ENCODE measurements at regions not wholly inside any gene's neighbourhood (a gene's known extent, or its start where the extent isn't known, plus 50 kb on each side); places are given as distances from the start of the nearest gene placed in this dataset.

DNA sequence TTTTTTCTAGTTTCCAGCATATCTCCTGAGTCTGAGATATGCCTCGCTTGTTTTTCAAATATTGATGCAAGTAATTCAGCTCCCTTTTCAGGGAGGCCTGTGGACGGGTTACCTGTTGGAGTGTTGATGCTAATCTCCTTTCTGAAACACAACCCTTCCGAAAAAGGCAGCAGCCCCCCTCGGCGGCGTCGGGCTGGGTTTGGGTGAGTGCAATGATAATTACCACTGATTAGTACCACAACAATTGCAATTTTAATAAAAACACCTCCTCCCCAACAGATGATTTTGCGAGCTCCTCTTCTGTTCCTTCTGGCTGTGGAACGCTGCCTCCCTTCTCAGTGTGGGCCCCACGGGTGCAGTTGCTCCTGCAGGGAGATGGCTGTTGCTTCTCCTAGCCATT, 66.3 kb downstream of the PTGR3 start:
- Mint-ChIP-seq H3K27ac (ENCODE audit: unreplicated experiment) (no peak overlapping the region), H3K4me1 (ENCODE audit: low read depth, unreplicated experiment) (no peaks in the 10 kb centered on the region), H3K4me3 (ENCODE audit: low read depth, unreplicated experiment) (no peak overlapping the region), H3K9me3 (ENCODE audit: low read depth, unreplicated experiment) (peaks cover 3% of the 10 kb centered on the region), H3K27me3 (ENCODE audit: unreplicated experiment) (peaks cover 25% of the 10 kb centered on the region), H3K36me3 (ENCODE audit: insufficient read depth, unreplicated experiment) (no peaks in the 10 kb centered on the region)
- DNase-seq, result no peak
- BruUV-seq (replicated peaks), result no TSS peak
- no peak for TF ChIP-seq CTCF (IDR thresholded peaks at IDR 0.05; ENCODE audit: unreplicated experiment)
- intact Hi-C loops (cut with micrococcal nuclease; ENCODE audit: unreplicated experiment), result no loop called here
- CTCF ChIA-PET, result no interaction called here

- TF ChIP-seq CTCF (IDR thresholded peaks at IDR 0.05; ENCODE audit: unreplicated experiment), result no peak
- Mint-ChIP-seq H3K27ac (ENCODE audit: unreplicated experiment) (no peak overlapping the region), H3K36me3 (ENCODE audit: insufficient read depth, unreplicated experiment) (no peaks in the 10 kb centered on the region), H3K4me3 (ENCODE audit: low read depth, unreplicated experiment) (no peak overlapping the region), H3K9me3 (ENCODE audit: low read depth, unreplicated experiment) (no peaks in the 10 kb centered on the region), H3K27me3 (ENCODE audit: unreplicated experiment) (peaks cover 25% of the 10 kb centered on the region), H3K4me1 (ENCODE audit: low read depth, unreplicated experiment) (no peaks in the 10 kb centered on the region)
- intact Hi-C loops (cut with micrococcal nuclease; ENCODE audit: unreplicated experiment), result no loop called here
- no TSS peak for BruUV-seq (replicated peaks)
- DNase-seq, result no peak
- CTCF ChIA-PET, result no interaction called here
Measured at GRCh38 chr18:75141734-75142133, 67.2 kb downstream of the PTGR3 start.

DNA sequence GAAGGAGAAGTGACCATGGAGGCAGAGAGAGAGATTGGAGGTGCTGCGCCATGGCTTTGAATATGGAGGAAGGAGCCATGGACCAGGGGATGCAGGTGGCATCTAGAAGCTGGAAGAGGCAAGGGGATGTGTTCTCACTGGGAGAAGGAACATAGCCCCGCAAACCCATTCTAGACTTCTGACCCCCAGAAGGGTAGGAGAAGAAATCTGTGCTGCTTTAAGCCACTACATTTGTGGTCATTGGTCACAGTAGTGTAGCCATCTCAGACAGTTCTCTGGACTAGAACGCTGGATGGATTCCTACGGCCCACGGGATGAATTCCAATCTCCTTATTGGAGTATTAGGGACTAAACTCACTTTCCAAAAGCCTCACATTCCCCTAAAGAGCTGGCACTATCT, 67.8 kb downstream of the PTGR3 start:
- Mint-ChIP-seq H3K27me3 (ENCODE audit: unreplicated experiment) (peaks cover 25% of the 10 kb centered on the region), H3K36me3 (ENCODE audit: insufficient read depth, unreplicated experiment) (no peaks in the 10 kb centered on the region), H3K27ac (ENCODE audit: unreplicated experiment) (no peak overlapping the region), H3K4me3 (ENCODE audit: low read depth, unreplicated experiment) (no peak overlapping the region), H3K9me3 (ENCODE audit: low read depth, unreplicated experiment) (no peaks in the 10 kb centered on the region), H3K4me1 (ENCODE audit: low read depth, unreplicated experiment) (no peaks in the 10 kb centered on the region)
- CTCF ChIA-PET, result no interaction called here
- BruUV-seq (replicated peaks), result no TSS peak
- intact Hi-C loops (cut with micrococcal nuclease; ENCODE audit: unreplicated experiment), result no loop called here
- no peak for TF ChIP-seq CTCF (IDR thresholded peaks at IDR 0.05; ENCODE audit: unreplicated experiment)
- DNase-seq, result no peak

DNA sequence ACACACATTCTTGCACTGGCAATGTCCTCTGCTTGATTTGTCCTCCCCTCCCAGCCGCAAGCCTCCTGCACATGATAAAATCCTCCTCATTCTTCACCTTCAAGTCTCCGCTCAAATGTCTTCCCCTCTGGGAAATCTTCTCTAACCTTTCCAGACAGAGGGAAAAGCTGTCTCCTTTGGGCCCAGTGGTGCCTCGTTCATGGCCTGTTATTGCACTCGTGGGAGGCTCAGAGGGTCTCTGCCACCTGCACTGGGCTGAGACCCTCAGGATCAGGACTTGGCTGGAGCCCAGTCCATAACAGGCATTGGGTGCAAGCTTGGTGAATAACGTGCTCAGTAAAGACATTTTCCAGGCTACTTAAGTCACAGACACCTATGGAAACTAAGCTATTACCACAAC, 68.6 kb downstream of the PTGR3 start:
- Mint-ChIP-seq H3K9me3 (ENCODE audit: low read depth, unreplicated experiment) (no peaks in the 10 kb centered on the region), H3K4me1 (ENCODE audit: low read depth, unreplicated experiment) (no peaks in the 10 kb centered on the region), H3K27me3 (ENCODE audit: unreplicated experiment) (peaks cover 25% of the 10 kb centered on the region), H3K27ac (ENCODE audit: unreplicated experiment) (no peak overlapping the region), H3K4me3 (ENCODE audit: low read depth, unreplicated experiment) (no peak overlapping the region), H3K36me3 (ENCODE audit: insufficient read depth, unreplicated experiment) (no peaks in the 10 kb centered on the region)
- CTCF ChIA-PET, result interaction anchor here (0.5 to 0.6 kb wide), 2 partner anchors 45 to 460 kb away, joined by 3 read pairs; no protein-coding TSS in a partner anchor
- no TSS peak for BruUV-seq (replicated peaks)
- intact Hi-C loops (cut with micrococcal nuclease; ENCODE audit: unreplicated experiment), result no loop called here
- no peak for DNase-seq
- no peak for TF ChIP-seq CTCF (IDR thresholded peaks at IDR 0.05; ENCODE audit: unreplicated experiment)

All from Calu3 (cell line).